HG03575 (cell line): ENCODE measurements at regions not wholly inside any gene's neighbourhood (a gene's known extent, or its start where the extent isn't known, plus 50 kb on each side); places are given as distances from the start of the nearest gene placed in this dataset.
A peak's percentile ranks its signal among the peaks of the same experiment; 100 is the strongest.

Experiments
- ATAC-seq: cut with Tn5 transposase; IDR thresholded peaks from one replicate; pipeline ENCODE4 v1.9.1; 2021; ENCODE audit not compliant: unreplicated experiment, insufficient number of reproducible peaks, low FRiP score; ENCODE audit errors: extremely low read depth

- ATAC-seq = no peak
Measured at GRCh38 chr14:71317385-71318096, 410.3 kb downstream of the PCNX1 start.

GRCh38 chr14:71318097-71318459 is 410.8 kb downstream of the PCNX1 start:
- ATAC-seq = no peak

GRCh38 chr14:71319666-71320065 is 412.4 kb downstream of the PCNX1 start:
- ATAC-seq = no peak

- peak; percentile 35 for ATAC-seq
Measured at GRCh38 chr14:71320107-71320733, 413.0 kb downstream of the PCNX1 start, which contains the start of gene SIPA1L1. Gene SIPA1L1 (plus strand): TSS chr14:71320476.

GRCh38 chr14:71320734-71321573 is 413.7 kb downstream of the PCNX1 start:
- no peak for ATAC-seq

GRCh38 chr14:71321574-71322315 is 414.5 kb downstream of the PCNX1 start:
- ATAC-seq = no peak

GRCh38 chr14:71322655-71323250 is 415.5 kb downstream of the PCNX1 start:
- ATAC-seq = no peak

- ATAC-seq = no peak
Measured at GRCh38 chr14:71324767-71325272, 417.6 kb downstream of the PCNX1 start.

GRCh38 chr14:71327691-71328090 is 420.4 kb downstream of the PCNX1 start:
- no peak for ATAC-seq

GRCh38 chr14:71328183-71328582 is 420.9 kb downstream of the PCNX1 start:
- no peak for ATAC-seq

GRCh38 chr14:71328954-71329353 is 421.7 kb downstream of the PCNX1 start:
- no peak for ATAC-seq

- ATAC-seq = no peak
Measured at GRCh38 chr14:71331403-71331802, 424.1 kb downstream of the PCNX1 start.

GRCh38 chr14:71332476-71332875 is 425.2 kb downstream of the PCNX1 start:
- ATAC-seq = no peak

GRCh38 chr14:71333705-71334104 is 426.4 kb downstream of the PCNX1 start:
- no peak for ATAC-seq

- ATAC-seq = no peak
Measured at GRCh38 chr14:71336489-71337192, 429.4 kb downstream of the PCNX1 start.

GRCh38 chr14:71338153-71338552 is 430.9 kb downstream of the PCNX1 start:
- ATAC-seq = no peak

GRCh38 chr14:71339650-71340415 is 432.6 kb downstream of the PCNX1 start:
- ATAC-seq = no peak
